ENCODE measurements at regions not wholly inside any gene's neighbourhood (a gene's known extent, or its start where the extent isn't known, plus 50 kb on each side); places are given as distances from the start of the nearest gene placed in this dataset.

GRCh38 chr13:34152409-34152808 is 334.5 kb downstream of the RFC3 start:
- peaks cover 0 to 28% (median 0%) of the 10 kb centered on the region in 3 donors for H3K4me1 ChIP-seq
- no peaks in the 10 kb centered on the region for H3K27me3 ChIP-seq
- ATAC-seq = no peak
- WGBS, 2 donors (ENCODE audit: low coverage in 1 of 2) = 89 to 100% methylated on average over 1 to 3 of the region's 4 CpGs
- no peak overlapping the region for H3K27ac ChIP-seq
- H3K9me3 ChIP-seq = no peaks in the 10 kb centered on the region
- H3K36me3 ChIP-seq = no peaks in the 10 kb centered on the region
- TF ChIP-seq POLR2AphosphoS5 (IDR thresholded peaks at IDR 0.05) (no peak), CTCF (IDR thresholded peaks at IDR 0.05) (no peak), EP300 (IDR thresholded peaks at IDR 0.05) (no peak), POLR2A (IDR thresholded peaks at IDR 0.05) (no peak)
- no peak overlapping the region for H3K4me3 ChIP-seq

GRCh38 chr13:34152996-34153395 is 335.0 kb downstream of the RFC3 start:
- Histone ChIP-seq H3K4me1 (peaks cover 0 to 31% (median 0%) of the 10 kb centered on the region in 3 donors), H3K27ac (peak overlapping the region in 1 of 4 donors; percentile 51), H3K4me3 (no peak overlapping the region), H3K9me3 (no peaks in the 10 kb centered on the region), H3K36me3 (no peaks in the 10 kb centered on the region), H3K27me3 (no peaks in the 10 kb centered on the region)
- TF ChIP-seq POLR2A (IDR thresholded peaks at IDR 0.05) (no peak), CTCF (IDR thresholded peaks at IDR 0.05) (no peak), EP300 (IDR thresholded peaks at IDR 0.05) (no peak), POLR2AphosphoS5 (IDR thresholded peaks at IDR 0.05) (no peak)
- no peak for ATAC-seq

- Histone ChIP-seq H3K27ac (peak overlapping the region in 1 of 4 donors; percentile 51), H3K36me3 (no peaks in the 10 kb centered on the region), H3K4me1 (peaks cover 0 to 31% (median 0%) of the 10 kb centered on the region in 3 donors), H3K9me3 (no peaks in the 10 kb centered on the region), H3K27me3 (no peaks in the 10 kb centered on the region), H3K4me3 (no peak overlapping the region)
- no peak for TF ChIP-seq POLR2AphosphoS5 (IDR thresholded peaks at IDR 0.05)
- TF ChIP-seq CTCF (IDR thresholded peaks at IDR 0.05) = no peak
- TF ChIP-seq POLR2A (IDR thresholded peaks at IDR 0.05) = no peak
- no peak for TF ChIP-seq EP300 (IDR thresholded peaks at IDR 0.05)
- WGBS, 2 donors (ENCODE audit: low coverage in 1 of 2) = 58 to 74% methylated on average over 4 to 7 of the region's 12 CpGs
- ATAC-seq = no peak
Observed at GRCh38 chr13:34153428-34154180, 335.7 kb downstream of the RFC3 start.

- Histone ChIP-seq H3K4me3 (no peak overlapping the region), H3K27ac (peak overlapping the region in 3 of 4 donors; percentile 34 to 63 (median 50)), H3K36me3 (no peaks in the 10 kb centered on the region), H3K27me3 (no peaks in the 10 kb centered on the region), H3K4me1 (peaks cover 0 to 31% (median 0%) of the 10 kb centered on the region in 3 donors), H3K9me3 (no peaks in the 10 kb centered on the region)
- 51 to 55% methylated on average over 8 to 10 of the region's 10 CpGs for WGBS, 2 donors (ENCODE audit: low coverage in 1 of 2)
- TF ChIP-seq POLR2AphosphoS5 (IDR thresholded peaks at IDR 0.05) (no peak), EP300 (IDR thresholded peaks at IDR 0.05) (no peak), CTCF (IDR thresholded peaks at IDR 0.05) (no peak), POLR2A (IDR thresholded peaks at IDR 0.05) (no peak)
- no peak for ATAC-seq
Observed at GRCh38 chr13:34155931-34156607, 338.1 kb downstream of the RFC3 start.

Data from gastroesophageal sphincter (tissue), 4 donors.